HS-27A (cell line): ENCODE measurements at regions not wholly inside any gene's neighbourhood (a gene's known extent, or its start where the extent isn't known, plus 50 kb on each side); places are given as distances from the start of the nearest gene placed in this dataset.
"Not testable (repeated sequence)": the region's sequence is repeated elsewhere in the genome, so short reads cannot be mapped to it uniquely, and the experiment has no call there.

Experiments used
- DNase-seq: peaks from one replicate; pipeline ENCODE4 v3.0.0-alpha.2; 2012; ENCODE audit warnings: low read depth, missing footprints

DNA sequence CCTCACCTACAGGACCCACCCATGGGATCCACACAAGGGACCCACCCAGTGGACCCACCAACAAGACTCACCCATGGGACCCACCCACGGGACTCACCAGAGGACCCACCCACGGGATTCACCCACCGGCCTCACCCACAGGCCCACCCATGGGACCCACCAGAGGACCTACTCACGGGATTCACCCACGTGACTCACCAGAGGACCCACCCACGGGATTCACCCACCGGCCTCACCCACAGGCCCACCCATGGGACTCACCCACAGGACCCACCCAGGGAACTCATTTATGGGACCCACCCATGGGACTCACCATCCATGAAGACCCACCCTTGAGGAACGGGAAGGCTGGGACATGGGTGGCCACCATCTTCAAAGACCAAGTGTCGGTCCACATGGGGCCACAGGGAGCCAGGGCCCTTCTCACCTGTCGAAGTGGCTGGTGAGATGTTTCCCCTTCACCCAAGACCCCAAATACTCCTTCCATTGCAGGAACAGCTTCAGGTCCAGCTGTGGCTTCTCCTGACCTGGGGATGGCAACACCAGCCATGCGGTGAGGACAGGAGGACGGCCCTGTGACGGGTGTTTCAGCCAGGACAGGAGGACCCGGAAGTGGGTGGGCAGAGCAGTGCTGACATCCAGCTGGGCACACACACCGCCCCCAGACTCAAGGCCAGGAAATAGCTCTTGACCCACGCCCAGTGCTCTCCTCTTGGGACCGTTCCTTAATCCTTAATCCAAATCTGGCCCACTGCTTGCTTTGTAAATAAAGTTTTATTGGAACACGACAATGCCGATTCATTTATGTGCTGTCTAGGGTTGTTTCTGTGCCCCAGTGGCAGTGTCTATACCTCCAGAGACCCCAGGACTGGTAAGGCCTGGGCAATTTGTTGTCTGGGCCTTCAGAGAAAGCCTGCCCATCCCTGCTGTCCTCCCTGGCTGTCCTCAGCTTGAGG is 1005.1 kb downstream of the BRD1 start:
- no peak for DNase-seq

GRCh38 chr22:48821727-48822126 is 1005.9 kb downstream of the BRD1 start:
- DNase-seq: no peak

DNA sequence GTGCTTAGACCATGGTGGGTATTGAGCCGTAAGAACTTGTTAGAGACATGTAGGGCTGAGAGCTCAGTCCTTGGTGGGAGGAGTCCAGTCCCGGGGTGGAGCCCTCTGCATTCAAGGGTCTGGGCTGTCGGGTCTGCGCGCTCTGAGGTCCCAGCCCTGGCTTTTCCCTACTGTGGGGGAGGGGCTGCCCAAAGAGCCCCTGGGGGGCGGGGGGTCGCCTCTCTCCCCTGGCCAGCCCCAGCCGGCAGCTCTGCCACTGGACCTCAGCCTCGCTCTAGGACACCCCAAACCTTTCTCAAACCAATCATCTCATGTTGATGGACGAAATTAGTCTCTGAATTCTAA is 1006.4 kb downstream of the BRD1 start:
- DNase-seq: no peak

GRCh38 chr22:48820481-48821345 is 1007.0 kb downstream of the BRD1 start:
- DNase-seq: no peak

GRCh38 chr22:48819961-48820360 is 1007.7 kb downstream of the BRD1 start:
- DNase-seq: no peak

GRCh38 chr22:48819232-48819631 is 1008.4 kb downstream of the BRD1 start:
- DNase-seq: no peak

DNA sequence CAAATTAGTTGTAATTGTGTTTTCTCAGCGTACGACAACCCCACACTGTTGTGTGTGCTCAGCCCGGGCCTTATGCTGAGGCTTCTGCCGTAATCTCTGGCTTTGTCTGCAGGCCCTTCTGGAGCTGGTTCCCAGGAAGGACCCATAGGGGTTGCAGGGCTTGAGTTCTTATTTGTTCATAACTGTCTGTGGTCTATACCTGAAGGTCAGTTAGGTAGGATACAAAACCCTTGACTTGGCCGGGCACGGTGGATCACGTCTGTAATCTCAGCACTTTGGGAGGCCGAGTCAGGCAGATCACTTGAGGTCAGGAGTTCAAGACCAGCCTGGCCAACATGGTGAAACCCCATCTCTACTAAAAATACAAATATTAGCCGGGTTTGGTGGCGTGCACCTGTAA is 1010.2 kb downstream of the BRD1 start:
- not testable (repeated sequence) for DNase-seq

DNA sequence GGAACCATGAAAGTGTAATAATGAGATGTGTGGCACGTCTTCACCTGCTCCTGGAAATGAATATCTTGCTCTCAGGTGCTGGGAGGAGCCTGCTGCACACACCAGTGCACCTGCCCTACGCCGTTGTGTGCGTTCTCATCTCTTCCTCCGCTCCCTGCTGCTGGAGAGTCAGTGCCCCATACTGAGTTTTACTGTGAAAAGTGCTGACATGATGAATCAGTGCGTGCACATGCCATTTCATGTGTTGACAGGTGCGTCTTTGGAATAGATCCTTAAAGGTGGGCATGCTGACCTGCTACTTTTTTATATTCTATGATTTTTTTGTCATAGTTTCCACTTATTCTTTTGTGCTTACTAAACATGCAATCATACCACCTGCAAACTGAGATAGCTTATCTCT is 1015.8 kb downstream of the BRD1 start:
- no peak for DNase-seq

GRCh38 chr22:48808038-48808960 is 1019.4 kb downstream of the BRD1 start:
- no peak for DNase-seq

DNA sequence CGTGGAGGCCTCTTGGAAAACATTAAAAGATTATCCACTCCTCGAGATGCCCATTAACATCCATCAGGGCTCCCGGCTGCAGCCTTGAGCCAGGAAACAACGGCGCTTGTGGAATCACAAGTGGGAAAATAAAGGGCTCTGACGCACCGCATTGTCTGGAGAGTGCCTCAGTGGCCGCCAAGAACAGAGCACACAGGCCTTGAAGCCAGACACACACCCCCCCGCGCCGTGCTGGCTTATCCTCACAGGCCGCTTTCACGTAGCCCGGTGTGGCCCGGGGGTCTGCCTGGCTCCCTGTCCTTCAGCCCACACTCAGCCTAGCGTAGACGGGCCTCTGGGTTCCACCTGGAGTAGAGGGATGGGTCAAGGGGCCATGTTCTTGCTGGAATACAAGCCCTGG is 1020.5 kb downstream of the BRD1 start:
- DNase-seq: no peak

DNA sequence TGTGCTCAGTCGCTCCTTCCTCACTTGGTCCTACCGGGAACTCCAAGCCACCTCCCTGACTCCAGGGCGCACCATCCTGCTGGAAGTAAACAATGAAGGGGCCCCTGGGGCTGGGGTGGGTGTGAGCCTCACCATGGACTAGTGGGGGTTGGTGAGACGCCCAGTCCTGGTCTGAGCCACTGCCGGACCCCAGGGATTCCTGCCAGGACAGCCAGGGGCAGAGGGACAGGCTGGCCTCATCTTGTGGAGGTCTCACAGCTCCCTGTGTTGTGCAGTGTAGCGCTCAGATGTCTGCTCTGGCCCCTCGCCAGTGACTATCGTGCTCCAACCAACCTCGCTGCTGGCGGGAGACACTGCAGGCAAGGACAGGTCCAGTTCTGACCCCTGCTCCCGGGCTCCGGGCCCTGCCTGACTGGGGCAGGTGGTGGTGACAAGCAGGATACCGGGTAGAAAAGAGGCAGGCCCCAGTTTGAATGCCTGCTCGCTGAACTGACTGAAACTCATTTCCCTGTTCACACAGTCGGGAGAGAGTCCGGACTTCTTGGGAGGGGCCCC is 1021.4 kb downstream of the BRD1 start:
- DNase-seq: no peak

- DNase-seq: no peak
These were observed 1022.2 kb downstream of the BRD1 start for GRCh38 chr22:48805516-48805915.

DNA sequence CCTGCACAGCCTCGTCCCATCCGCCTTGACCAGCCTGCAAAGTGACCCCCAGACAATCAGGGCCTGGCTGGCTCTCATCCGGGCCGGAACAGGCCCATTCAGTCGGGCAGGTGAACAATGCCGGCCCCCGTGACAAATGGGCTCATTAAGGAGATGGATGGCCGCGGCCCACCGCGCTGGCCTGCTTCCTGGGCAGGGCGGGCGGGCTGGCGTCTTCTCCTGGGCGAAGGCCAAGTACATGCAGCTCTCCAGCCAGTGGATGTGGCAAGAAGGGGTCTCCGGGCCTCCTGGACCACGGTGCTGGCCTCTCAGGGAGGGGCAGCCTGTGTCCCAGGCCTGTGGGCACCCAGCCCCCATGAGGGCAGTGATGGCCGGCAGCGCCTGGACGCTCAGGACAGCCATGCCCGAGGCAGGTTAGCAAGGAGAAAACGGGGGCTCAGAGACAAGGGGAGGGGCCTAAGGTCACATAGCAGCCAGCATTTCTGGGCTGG is 1022.8 kb downstream of the BRD1 start:
- DNase-seq: no peak

DNA sequence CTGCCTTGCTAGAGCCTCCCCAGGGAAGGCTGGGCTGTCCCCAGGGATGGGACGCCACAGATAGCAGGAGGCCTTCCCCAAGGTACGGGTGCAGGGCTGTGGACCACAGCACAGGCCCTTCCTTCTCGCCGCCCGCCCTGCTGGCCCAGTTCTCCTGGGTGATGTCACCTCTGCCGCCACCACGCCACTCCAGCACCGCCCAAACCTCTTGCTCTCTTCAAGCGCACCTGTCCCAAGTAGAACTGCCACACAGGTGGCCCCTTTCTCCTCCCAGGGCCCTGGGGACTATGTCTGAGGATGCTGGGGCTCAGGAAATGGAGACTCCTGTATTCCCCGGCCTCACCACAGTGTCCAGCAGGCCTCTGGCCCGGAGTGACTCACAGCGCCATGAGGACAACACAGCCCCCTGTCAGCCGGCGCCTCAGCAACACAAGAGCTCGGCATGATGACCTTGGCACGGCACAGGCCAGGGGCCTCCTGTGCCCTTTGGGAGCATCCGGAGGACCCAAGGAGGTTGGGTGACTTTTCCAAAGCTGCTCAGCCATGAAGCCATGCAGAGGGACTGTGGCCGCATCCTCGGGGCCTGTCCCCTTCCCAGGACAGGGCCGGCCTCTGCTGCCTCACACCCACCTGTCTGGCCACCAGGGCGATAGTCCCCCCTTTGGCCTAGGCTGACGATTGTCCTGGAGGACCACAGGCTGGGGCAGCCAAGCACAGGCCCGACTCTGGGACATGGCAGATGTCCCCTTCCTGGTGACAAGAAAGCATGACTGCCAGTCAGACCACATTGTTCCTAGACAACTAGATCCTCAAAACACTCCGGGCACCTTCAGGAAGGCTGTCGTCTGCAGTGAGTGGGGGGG is 1023.5 kb downstream of the BRD1 start:
- DNase-seq: no peak

DNA sequence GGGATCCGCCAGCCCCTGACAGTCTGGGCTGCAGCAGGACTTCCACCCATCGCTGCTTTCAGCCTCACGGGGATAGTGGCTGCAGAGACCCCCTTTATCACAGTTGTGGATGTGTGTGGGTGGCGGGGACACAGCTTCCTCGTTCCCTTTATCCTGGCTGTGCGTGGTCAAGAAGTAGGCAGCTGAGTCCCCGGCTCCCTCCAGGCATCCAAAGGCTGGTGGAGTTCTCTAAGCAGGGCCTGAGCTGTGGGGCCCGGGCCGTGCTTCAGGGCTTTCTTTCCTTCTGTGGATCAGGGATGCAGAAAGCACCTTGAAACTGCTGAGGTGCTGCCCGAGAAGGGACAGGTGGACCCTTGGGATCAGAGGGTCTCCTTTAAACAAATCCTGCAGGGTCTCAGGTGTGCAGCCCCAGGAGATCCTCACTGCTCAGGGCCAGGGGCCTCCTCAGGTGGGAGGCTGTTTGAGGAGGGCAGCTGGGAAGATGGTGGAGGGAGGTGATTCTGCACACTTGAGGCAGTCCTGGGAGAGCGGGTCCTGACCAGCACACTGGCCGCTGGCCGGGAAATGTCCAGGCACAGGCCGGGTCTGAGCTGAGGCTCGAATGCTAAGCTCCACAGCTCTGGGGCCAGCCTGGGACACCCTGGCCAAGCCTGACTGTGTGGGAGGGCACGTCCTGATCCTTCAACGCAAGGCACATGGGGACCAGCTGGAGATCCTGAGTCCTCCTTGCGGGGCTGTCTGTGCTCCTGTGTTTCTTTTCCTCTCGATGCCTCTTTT is 1024.3 kb downstream of the BRD1 start:
- no peak for DNase-seq

- DNase-seq: no peak
These were observed 1025.1 kb downstream of the BRD1 start for GRCh38 chr22:48802576-48802975.

DNA sequence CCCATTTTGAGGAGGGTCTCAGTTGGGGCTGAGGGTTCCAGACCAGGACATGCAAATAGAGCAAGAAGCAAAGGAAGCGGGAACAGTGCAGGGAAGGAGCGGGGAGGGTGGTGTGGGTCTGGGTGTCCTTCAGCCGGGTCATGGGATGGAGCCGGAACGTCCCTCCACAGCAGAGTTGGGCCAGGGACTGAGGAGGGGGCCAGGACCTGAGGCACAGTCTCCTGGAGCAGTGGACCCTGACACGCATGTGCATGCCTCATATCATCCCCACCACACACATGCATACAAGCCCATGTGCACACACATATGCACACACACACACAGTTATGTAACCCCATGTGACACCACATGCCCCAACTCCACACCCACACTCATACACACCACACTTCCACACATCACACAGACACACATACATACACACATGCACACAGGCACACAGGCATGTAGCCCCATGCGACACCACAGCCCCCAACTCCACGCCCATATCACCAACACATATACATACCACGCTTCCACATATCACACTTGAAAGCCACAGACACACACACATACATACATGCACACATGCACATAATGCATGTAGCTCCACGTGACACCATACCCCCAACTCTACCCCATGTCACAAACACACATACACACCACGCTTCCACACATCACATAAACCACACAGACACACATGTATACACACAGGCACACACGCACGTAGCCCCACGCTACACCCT is 1026.6 kb downstream of the BRD1 start:
- no peak for DNase-seq

GRCh38 chr22:48800036-48800885 is 1027.4 kb downstream of the BRD1 start:
- DNase-seq: no peak
